ENCODE measurements at regions not wholly inside any gene's neighbourhood (a gene's known extent, or its start where the extent isn't known, plus 50 kb on each side); places are given as distances from the start of the nearest gene placed in this dataset.

DNA sequence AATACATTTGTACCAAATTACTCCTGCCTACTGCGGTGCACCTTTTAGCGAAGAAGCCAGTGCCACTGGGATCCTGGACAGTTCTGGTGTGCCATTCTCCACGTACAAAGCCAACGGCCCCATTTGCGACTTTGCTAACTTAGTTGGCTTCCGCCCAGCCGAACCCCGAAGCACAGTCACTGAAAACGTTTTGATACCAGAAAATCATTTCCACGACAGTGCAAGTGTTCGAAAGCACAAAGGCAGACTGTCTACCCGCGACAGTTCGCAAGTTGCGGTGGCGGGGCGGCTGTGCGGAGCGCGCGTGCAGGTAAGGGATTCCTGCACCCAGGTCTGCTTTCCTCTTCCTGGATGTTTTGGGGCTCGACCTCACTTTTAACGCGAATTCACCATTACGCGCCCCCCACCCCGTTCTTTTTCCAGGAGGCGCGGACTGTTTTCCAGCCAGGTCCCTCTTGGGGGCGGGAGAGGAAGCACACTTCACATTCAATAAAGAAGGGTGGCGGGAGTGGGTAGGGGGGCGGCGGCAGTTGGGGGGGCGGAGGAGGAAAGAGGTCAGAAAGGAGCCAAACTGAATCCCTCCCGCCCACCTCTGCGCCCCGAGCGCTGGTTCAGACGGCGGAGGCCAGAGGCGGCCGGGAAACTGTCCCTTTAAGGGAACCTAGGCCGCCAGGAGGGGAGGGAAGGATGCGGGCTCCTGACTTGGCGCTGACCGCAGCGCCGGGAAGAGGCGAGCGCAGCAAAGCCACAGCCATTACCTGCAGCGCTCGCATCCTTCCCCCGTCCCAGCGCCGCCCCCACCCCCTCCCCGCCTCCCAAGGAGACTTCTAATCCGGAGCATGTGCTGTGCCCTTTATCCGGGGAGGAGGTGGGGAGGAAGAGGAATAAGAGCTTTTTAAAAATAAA, 107.4 kb upstream of the KCTD1 start:
- Mint-ChIP-seq H3K9me3 (no peaks in the 10 kb centered on the region), H3K4me3 (peak overlapping the region; percentile 39 to 67 (median 52)), H3K27me3 (peaks cover 46% of the 10 kb centered on the region), H3K4me1 (peaks cover 7 to 14% (median 11%) of the 10 kb centered on the region in 3 donors), H3K36me3 (no peaks in the 10 kb centered on the region), H3K27ac (no peak overlapping the region)

DNA sequence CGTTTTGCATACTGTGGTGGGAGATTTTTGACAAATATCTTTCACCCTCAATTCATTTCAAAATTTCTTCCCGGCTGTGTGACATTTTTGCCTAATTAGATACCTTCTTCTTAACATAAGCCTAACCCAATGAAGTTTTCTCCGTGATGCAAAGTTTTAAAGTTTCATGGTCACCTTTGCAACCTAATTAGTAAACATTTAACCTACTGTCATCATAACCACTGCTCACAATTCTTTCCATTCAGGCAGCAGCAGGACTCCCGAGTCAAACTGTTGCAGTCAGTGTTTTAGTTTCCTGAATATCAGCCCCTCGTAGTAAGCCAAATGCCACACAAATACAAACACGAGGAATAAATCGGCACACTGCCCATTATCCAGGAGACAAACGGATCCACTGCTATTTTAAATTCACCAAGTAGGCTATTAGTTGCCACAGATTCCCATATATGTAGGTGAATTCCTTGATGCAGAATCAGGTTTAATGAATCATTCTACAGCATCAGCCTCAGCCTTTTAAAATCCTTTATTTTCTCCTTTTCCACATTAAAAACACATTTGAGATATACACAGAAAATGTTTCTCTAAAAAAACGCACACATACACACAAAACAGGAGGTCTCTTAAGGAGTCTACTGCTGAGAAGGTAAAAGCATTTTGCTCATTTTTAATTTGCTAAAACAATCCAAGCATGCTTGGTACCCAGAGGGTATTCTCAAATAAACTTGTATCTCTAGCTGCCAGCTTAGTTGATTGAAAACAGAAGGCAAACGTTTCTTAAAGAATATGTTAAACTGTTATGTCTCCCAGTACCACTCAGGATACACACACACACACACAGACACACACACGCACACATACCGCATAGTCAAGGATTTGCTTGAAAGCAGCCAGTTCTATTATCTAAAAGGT, 106.5 kb upstream of the KCTD1 start:
- no peaks in the 10 kb centered on the region for H3K36me3 Mint-ChIP-seq
- H3K4me1 Mint-ChIP-seq, result peaks cover 7 to 14% (median 11%) of the 10 kb centered on the region in 3 donors
- peak overlapping the region; percentile 4 to 56 (median 44) for H3K4me3 Mint-ChIP-seq
- no peak overlapping the region for H3K27ac Mint-ChIP-seq
- peaks cover 41% of the 10 kb centered on the region for H3K27me3 Mint-ChIP-seq
- no peaks in the 10 kb centered on the region for H3K9me3 Mint-ChIP-seq

DNA sequence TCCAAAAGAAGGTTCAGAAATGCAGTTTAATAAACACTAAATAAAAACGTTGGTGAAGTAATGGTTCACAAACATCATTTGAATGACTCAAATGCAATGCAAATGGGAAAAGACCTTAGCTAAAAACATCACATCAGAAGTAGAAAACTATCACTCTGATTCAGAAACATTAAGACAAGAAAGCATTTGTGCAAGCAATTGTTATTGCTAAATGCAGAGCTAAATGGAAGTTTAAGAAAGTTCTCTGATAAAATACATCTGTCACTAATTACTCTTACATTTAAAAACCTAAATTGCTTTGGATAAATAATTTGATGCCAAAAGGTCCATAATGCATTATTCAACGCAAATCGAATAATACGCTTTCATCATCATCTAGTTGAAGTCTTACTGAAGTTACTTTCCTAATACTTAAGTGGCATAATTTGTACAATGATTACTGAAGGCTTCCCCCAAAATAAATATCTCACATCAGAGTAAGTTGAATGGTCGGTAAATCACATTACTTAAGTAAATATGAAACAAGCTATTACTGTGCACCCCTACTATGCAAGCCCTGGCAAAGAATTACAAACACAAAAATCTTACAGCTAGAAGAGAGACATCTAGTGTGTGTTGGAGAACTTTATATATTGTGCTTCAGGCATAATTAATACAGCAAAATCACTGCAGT, 105.7 kb upstream of the KCTD1 start:
- Mint-ChIP-seq H3K4me3 (no peak overlapping the region), H3K4me1 (peaks cover 7 to 14% (median 11%) of the 10 kb centered on the region in 3 donors), H3K9me3 (no peaks in the 10 kb centered on the region), H3K36me3 (no peaks in the 10 kb centered on the region), H3K27ac (no peak overlapping the region), H3K27me3 (peaks cover 38% of the 10 kb centered on the region)

GRCh38 chr18:26652501-26652900, 104.1 kb upstream of the KCTD1 start:
- peaks cover 5 to 9% (median 5%) of the 10 kb centered on the region in 3 donors for H3K4me1 Mint-ChIP-seq
- peaks cover 24% of the 10 kb centered on the region for H3K27me3 Mint-ChIP-seq
- no peak overlapping the region for H3K4me3 Mint-ChIP-seq

GRCh38 chr18:26650310-26651268, 102.2 kb upstream of the KCTD1 start:
- Mint-ChIP-seq H3K9me3 (no peaks in the 10 kb centered on the region), H3K27ac (no peak overlapping the region), H3K4me3 (no peak overlapping the region), H3K27me3 (peaks cover 17% of the 10 kb centered on the region), H3K4me1 (peaks cover 0 to 4% (median 0%) of the 10 kb centered on the region in 3 donors), H3K36me3 (no peaks in the 10 kb centered on the region)

More at GRCh38 chr18:26652501-26652900, 104.1 kb upstream of the KCTD1 start:
- H3K36me3 Mint-ChIP-seq, result no peaks in the 10 kb centered on the region
- no peaks in the 10 kb centered on the region for H3K9me3 Mint-ChIP-seq
- H3K27ac Mint-ChIP-seq, result no peak overlapping the region

GRCh38 chr18:26649193-26649543, 100.8 kb upstream of the KCTD1 start:
- Mint-ChIP-seq H3K27me3 (peaks cover 7% of the 10 kb centered on the region), H3K4me3 (no peak overlapping the region), H3K4me1 (no peaks in the 10 kb centered on the region), H3K9me3 (no peaks in the 10 kb centered on the region), H3K27ac (no peak overlapping the region), H3K36me3 (no peaks in the 10 kb centered on the region)

DNA sequence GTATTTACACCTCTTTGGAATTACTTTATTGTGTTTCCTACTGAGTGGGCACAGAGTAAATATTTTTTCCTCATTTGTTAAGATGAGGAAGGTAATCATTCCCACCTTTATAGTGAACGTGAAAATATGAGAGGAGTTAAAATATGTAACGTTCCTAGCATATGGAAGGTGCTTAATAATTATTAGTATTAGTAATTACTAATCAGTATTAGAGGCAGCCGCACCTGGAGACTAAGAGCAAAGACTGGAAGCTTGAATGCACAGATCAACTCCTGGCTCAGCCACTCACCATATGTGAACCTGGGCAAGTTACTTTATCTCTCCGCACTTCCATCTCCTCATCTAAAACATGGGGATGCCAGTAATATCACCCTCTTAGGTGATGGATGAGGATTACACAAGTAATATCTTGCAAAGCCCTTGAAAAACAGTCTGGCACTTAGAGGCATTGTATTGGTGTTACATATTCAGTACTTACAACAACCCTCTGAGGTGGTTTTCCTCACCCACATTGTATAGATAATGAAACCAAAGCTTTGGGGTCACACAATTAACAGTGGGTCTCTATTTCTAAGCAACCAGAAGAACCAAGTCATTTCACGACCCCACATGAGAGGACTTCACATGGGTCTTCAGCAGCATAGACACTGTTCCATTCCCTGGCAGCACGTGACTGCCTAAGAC, 100.3 kb upstream of the KCTD1 start:
- Mint-ChIP-seq H3K4me3 (no peak overlapping the region), H3K27ac (peak overlapping the region in 1 of 3 donors; percentile 16), H3K4me1 (no peaks in the 10 kb centered on the region), H3K9me3 (no peaks in the 10 kb centered on the region), H3K36me3 (no peaks in the 10 kb centered on the region), H3K27me3 (peaks cover 9% of the 10 kb centered on the region)

DNA sequence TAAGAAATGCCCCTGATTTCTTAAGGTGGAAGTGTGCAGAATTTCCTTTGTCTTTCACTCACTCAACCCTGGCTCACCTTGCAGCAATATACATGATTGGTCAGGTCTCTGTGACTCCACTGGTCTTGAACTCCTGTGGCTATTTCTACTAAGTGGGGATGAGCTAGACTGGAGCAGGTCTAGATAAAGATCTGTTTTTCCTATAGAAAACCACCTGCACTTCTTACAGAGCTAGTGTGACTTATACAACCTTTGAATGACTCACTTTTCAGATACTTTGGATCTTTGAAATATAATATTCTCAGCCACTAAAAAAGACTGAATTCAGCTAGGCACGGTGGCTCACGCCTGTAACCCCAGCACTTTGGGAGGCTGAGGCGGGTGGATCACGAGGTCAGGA, 98.5 kb upstream of the KCTD1 start:
- H3K9me3 Mint-ChIP-seq, result no peaks in the 10 kb centered on the region
- peaks cover 0 to 5% (median 0%) of the 10 kb centered on the region in 3 donors for H3K4me1 Mint-ChIP-seq
- no peak overlapping the region for H3K4me3 Mint-ChIP-seq
- no peak overlapping the region for H3K27ac Mint-ChIP-seq
- peaks cover 12% of the 10 kb centered on the region for H3K27me3 Mint-ChIP-seq
- H3K36me3 Mint-ChIP-seq, result peaks cover 3% of the 10 kb centered on the region

DNA sequence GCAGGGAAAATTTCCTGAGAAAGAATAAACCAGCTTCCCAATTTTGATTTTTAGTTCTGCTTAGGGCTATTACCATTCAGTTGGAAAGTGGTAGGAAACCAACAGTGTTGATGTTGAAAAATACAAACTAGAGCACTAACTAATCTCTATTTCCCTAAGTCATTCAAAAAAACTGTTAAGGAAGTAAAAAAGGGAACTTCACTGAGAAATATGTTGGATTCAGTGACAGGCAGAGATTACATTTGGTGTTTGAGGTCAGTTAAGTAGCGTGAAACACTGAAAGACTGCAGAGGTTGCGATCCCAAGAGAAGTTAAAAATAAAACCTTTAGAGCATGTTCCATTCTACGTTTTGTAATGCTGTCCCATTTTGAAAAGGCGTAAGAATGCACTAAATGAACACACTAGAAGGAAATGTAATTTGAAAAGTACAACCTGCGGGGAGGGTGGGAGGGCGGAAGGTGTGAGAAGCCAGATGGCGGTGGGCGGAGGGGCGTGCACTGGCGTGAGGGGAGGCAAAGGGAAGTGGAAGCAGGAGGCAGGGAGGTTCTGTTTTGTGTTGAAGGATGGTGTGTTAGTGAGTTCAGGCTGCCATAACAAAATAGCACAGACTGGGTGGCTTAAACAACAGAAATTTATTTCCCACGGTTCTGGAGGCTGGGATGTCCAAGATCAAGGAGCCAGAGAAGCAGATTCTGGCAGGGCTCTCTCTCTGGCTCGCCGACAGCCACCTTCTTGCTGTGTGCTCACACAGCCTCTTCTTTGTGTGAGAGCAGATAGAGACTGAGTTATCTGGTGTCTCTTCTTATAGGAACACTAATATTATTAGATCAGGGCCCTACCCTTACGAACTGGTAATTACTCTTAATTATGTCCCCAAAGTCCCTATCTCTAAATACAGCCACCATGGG, 94.3 kb upstream of the KCTD1 start:
- Mint-ChIP-seq H3K27ac (no peak overlapping the region), H3K27me3 (peaks cover 10% of the 10 kb centered on the region), H3K4me1 (peaks cover 0 to 5% (median 0%) of the 10 kb centered on the region in 3 donors), H3K36me3 (peaks cover 3% of the 10 kb centered on the region), H3K4me3 (no peak overlapping the region), H3K9me3 (no peaks in the 10 kb centered on the region)

DNA sequence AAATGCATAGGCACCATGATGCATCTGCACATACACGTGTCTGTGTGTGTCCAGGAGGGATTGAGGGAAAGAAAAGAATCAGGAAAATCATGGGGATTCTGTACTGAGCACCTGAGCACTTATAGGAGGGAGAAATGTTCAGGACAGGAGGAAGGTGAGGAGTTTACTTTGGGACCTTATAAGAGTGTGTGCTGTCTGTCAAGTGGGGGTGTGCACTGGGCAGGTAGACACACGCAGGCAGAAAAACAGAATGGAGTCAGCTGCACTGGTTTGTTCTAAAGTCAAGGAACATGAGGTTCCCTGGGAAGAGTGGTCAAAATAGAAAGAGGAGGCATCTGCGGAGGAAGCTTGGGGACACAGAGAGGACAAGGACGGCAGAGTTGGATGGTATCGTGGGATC, 92.2 kb upstream of the KCTD1 start:
- Mint-ChIP-seq H3K27ac (no peak overlapping the region), H3K27me3 (peaks cover 10% of the 10 kb centered on the region), H3K4me1 (peaks cover 0 to 5% (median 0%) of the 10 kb centered on the region in 3 donors), H3K9me3 (no peaks in the 10 kb centered on the region), H3K36me3 (peaks cover 3% of the 10 kb centered on the region), H3K4me3 (no peak overlapping the region)

GRCh38 chr18:26639149-26639548, 90.8 kb upstream of the KCTD1 start:
- Mint-ChIP-seq H3K9me3 (no peaks in the 10 kb centered on the region), H3K27ac (no peak overlapping the region), H3K4me1 (peaks cover 0 to 5% (median 0%) of the 10 kb centered on the region in 3 donors), H3K36me3 (peaks cover 3% of the 10 kb centered on the region), H3K4me3 (no peak overlapping the region), H3K27me3 (peaks cover 9% of the 10 kb centered on the region)

DNA sequence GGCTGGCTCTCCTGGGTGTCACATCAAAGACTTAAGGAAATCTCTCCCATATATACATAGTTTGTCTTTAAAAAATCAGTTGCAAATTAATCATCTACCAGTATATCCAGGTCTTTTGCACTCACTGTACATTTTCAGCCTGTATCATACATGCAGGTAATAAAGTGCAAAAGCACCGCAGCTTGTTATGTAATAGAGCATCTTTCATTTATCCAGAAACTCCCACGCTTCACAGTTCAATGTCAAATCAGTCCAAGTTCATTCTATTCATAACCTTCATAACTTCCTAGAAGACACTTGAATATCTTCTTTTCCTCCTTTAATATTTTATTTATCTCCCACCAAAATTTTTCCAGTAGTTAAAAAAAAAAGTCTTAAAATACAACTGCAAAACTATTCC, 89.6 kb upstream of the KCTD1 start:
- Mint-ChIP-seq H3K27me3 (peaks cover 5% of the 10 kb centered on the region), H3K27ac (no peak overlapping the region), H3K36me3 (no peaks in the 10 kb centered on the region), H3K4me1 (peaks cover 0 to 2% (median 0%) of the 10 kb centered on the region in 3 donors), H3K4me3 (no peak overlapping the region), H3K9me3 (no peaks in the 10 kb centered on the region)

DNA sequence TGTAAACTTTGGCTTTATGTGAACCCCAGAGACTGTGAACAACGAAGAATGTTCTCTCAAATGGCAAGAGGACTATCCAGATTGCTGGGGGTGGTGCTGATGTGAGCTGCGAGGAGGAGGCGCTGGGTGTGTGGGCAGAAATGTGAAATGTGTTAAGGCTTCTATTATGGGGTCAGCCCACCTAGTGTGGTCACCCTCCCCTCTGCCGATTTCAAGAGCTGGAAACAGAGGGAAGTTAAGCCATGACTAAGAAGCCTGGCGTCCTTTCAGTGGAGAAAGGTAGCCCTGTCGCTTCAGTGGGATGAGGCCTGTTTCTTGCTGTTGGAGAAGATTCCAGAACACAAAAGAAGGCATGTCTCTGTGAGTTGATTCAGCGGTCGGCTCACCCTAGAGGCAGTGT, 89.0 kb upstream of the KCTD1 start:
- Mint-ChIP-seq H3K27me3 (peaks cover 2% of the 10 kb centered on the region), H3K36me3 (no peaks in the 10 kb centered on the region), H3K9me3 (no peaks in the 10 kb centered on the region), H3K27ac (no peak overlapping the region), H3K4me1 (no peaks in the 10 kb centered on the region), H3K4me3 (no peak overlapping the region)
